ENCODE measurements at regions not wholly inside any gene's neighbourhood (a gene's known extent, or its start where the extent isn't known, plus 50 kb on each side); places are given as distances from the start of the nearest gene placed in this dataset.

GRCh38 chr3:23644099-23644498 lies 161.7 kb upstream of the UBE2E1 start:
- DNase-seq = no peak

GRCh38 chr3:23644676-23645075 lies 161.1 kb upstream of the UBE2E1 start:
- DNase-seq = no peak

- no peak for DNase-seq
These were observed 160.1 kb upstream of the UBE2E1 start for GRCh38 chr3:23645533-23646183.

GRCh38 chr3:23646184-23646920 lies 159.4 kb upstream of the UBE2E1 start:
- no peak for DNase-seq

GRCh38 chr3:23647706-23648258 lies 158.0 kb upstream of the UBE2E1 start:
- no peak for DNase-seq

GRCh38 chr3:23648326-23648995 lies 157.3 kb upstream of the UBE2E1 start:
- no peak for DNase-seq

- DNase-seq = no peak
These were observed 156.8 kb upstream of the UBE2E1 start for GRCh38 chr3:23648996-23649395.

GRCh38 chr3:23649448-23649847 lies 156.3 kb upstream of the UBE2E1 start:
- DNase-seq = no peak

- DNase-seq = no peak
These were observed 155.2 kb upstream of the UBE2E1 start for GRCh38 chr3:23650371-23651140.

GRCh38 chr3:23653647-23654525 lies 151.9 kb upstream of the UBE2E1 start:
- DNase-seq = no peak

GRCh38 chr3:23654571-23654970 lies 151.2 kb upstream of the UBE2E1 start:
- no peak for DNase-seq

GRCh38 chr3:23655749-23656148 lies 150.0 kb upstream of the UBE2E1 start:
- DNase-seq = no peak

- DNase-seq = no peak
These were observed 149.6 kb upstream of the UBE2E1 start for GRCh38 chr3:23656199-23656598.

- DNase-seq = no peak
These were observed 148.9 kb upstream of the UBE2E1 start for GRCh38 chr3:23656821-23657220.

GRCh38 chr3:23657647-23658046 lies 148.1 kb upstream of the UBE2E1 start:
- DNase-seq = no peak

GRCh38 chr3:23659274-23659673 lies 146.5 kb upstream of the UBE2E1 start:
- DNase-seq = no peak

GRCh38 chr3:23659840-23660430 lies 145.8 kb upstream of the UBE2E1 start:
- DNase-seq = no peak

GRCh38 chr3:23662079-23662617 lies 143.6 kb upstream of the UBE2E1 start:
- no peak for DNase-seq

GRCh38 chr3:23663246-23663645 lies 142.5 kb upstream of the UBE2E1 start:
- no peak for DNase-seq

- DNase-seq = no peak
These were observed 142.0 kb upstream of the UBE2E1 start for GRCh38 chr3:23663661-23664186.

GRCh38 chr3:23664459-23664858 lies 141.3 kb upstream of the UBE2E1 start:
- no peak for DNase-seq

All from AML-193 (cell line).